Thymus (tissue), 11 donors: ENCODE measurements at regions not wholly inside any gene's neighbourhood (a gene's known extent, or its start where the extent isn't known, plus 50 kb on each side); places are given as distances from the start of the nearest gene placed in this dataset.

Source experiments
- DNase-seq, 9 donors: peaks; one replicate each; pipeline ENCODE4 v3.0.0-alpha.2; 2013; ENCODE audit warnings: low spot score in 9 of 9, low read depth in 6 of 9, missing footprints in 1 of 9
- H3K27ac ChIP-seq, 2 donors: one replicate each; pipeline ENCODE4 v1.5.1; 2013; ENCODE audit warnings: control low read depth in 1 of 2, low read depth in 1 of 2, low read length in 1 of 2, mild to moderate bottlenecking in 1 of 2, moderate library complexity in 1 of 2
- H3K27me3 ChIP-seq, 2 donors: one replicate each; pipeline ENCODE4 v1.5.1; 2013; ENCODE audit warnings: low read length in 1 of 2; ENCODE audit not compliant: control insufficient read depth in 2 of 2, insufficient read depth in 1 of 2
- H3K36me3 ChIP-seq, 2 donors: one replicate each; pipeline ENCODE4 v1.5.1; 2013; ENCODE audit warnings: low read length in 1 of 2, mild to moderate bottlenecking in 1 of 2, moderate library complexity in 1 of 2; ENCODE audit not compliant: control insufficient read depth in 2 of 2, insufficient read depth in 2 of 2
- H3K4me1 ChIP-seq, 2 donors: one replicate each; pipeline ENCODE4 v1.5.1; 2013; ENCODE audit warnings: low read length in 2 of 2; ENCODE audit not compliant: control insufficient read depth in 2 of 2, insufficient read depth in 2 of 2
- H3K4me3 ChIP-seq, 2 donors: one replicate each; pipeline ENCODE4 v1.5.1; 2013; ENCODE audit warnings: low read length in 2 of 2, control low read depth in 1 of 2, mild to moderate bottlenecking in 1 of 2
- H3K9me3 ChIP-seq, 2 donors: one replicate each; pipeline ENCODE4 v1.5.1; 2013; ENCODE audit warnings: low read length in 1 of 2, mild to moderate bottlenecking in 1 of 2; ENCODE audit not compliant: control insufficient read depth in 2 of 2, insufficient read depth in 1 of 2
- WGBS: extraction: QIAGEN DNeasy Blood & Tissue Kit; methylation state at CpG from one replicate; pipeline ENCODE4 v1.1.7; 2013; 5-methylcytosine and 5-hydroxymethylcytosine counted together
- donor health status: healthy.

GRCh38 chr1:88021529-88021928 is 662.5 kb upstream of the PKN2 start:
- no peak overlapping the region for H3K27ac ChIP-seq
- no peaks in the 10 kb centered on the region for H3K4me1 ChIP-seq
- 0% methylated on average over 1 of the region's 1 CpG for WGBS
- no peak overlapping the region for H3K4me3 ChIP-seq
- no peaks in the 10 kb centered on the region for H3K36me3 ChIP-seq
- DNase-seq = no peak
- no peaks in the 10 kb centered on the region for H3K9me3 ChIP-seq
- H3K27me3 ChIP-seq = no peaks in the 10 kb centered on the region

- DNase-seq = no peak
- 50% methylated on average over 4 of the region's 4 CpGs for WGBS
- Histone ChIP-seq H3K27me3 (no peaks in the 10 kb centered on the region), H3K4me3 (no peak overlapping the region), H3K36me3 (no peaks in the 10 kb centered on the region), H3K4me1 (no peaks in the 10 kb centered on the region), H3K27ac (no peak overlapping the region), H3K9me3 (no peaks in the 10 kb centered on the region)
These were observed 661.6 kb upstream of the PKN2 start for GRCh38 chr1:88022516-88022915.

- no peaks in the 10 kb centered on the region for H3K36me3 ChIP-seq
- no peak overlapping the region for H3K27ac ChIP-seq
- H3K27me3 ChIP-seq = no peaks in the 10 kb centered on the region
- H3K9me3 ChIP-seq = no peaks in the 10 kb centered on the region
- WGBS = 96% methylated on average over 2 of the region's 2 CpGs
- DNase-seq = no peak
- H3K4me1 ChIP-seq = no peaks in the 10 kb centered on the region
- no peak overlapping the region for H3K4me3 ChIP-seq
These were observed 654.9 kb upstream of the PKN2 start for GRCh38 chr1:88029142-88029541.

DNA sequence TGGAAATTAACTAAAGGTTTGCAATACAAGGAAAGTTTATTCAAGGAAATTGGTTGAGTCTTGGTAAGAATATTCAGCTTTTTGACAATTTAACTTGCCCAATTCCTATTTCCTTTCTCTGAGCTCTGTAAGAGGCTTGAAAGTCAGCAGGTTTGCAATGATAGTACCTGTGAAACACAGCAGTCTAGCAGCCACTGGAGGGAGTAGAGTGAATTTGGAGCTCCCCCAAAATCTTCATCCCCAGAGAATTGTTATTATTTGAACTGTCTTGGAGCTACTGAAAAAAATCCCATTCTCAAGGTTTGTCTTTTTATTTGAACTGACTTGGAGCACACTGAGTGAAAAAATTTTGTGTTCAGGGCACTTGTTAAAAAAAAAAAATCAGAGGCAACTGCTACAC is 654.2 kb upstream of the PKN2 start:
- DNase-seq = no peak
- Histone ChIP-seq H3K27me3 (no peaks in the 10 kb centered on the region), H3K36me3 (no peaks in the 10 kb centered on the region), H3K4me1 (no peaks in the 10 kb centered on the region), H3K9me3 (no peaks in the 10 kb centered on the region), H3K27ac (no peak overlapping the region), H3K4me3 (no peak overlapping the region)

- 96% methylated on average over 8 of the region's 8 CpGs for WGBS
- DNase-seq = no peak
- Histone ChIP-seq H3K27ac (no peak overlapping the region), H3K9me3 (peaks cover 0 to 10% of the 10 kb centered on the region in 2 donors), H3K27me3 (no peaks in the 10 kb centered on the region), H3K4me1 (no peaks in the 10 kb centered on the region), H3K36me3 (no peaks in the 10 kb centered on the region), H3K4me3 (no peak overlapping the region)
These were observed 648.5 kb upstream of the PKN2 start for GRCh38 chr1:88035578-88035977.

DNA sequence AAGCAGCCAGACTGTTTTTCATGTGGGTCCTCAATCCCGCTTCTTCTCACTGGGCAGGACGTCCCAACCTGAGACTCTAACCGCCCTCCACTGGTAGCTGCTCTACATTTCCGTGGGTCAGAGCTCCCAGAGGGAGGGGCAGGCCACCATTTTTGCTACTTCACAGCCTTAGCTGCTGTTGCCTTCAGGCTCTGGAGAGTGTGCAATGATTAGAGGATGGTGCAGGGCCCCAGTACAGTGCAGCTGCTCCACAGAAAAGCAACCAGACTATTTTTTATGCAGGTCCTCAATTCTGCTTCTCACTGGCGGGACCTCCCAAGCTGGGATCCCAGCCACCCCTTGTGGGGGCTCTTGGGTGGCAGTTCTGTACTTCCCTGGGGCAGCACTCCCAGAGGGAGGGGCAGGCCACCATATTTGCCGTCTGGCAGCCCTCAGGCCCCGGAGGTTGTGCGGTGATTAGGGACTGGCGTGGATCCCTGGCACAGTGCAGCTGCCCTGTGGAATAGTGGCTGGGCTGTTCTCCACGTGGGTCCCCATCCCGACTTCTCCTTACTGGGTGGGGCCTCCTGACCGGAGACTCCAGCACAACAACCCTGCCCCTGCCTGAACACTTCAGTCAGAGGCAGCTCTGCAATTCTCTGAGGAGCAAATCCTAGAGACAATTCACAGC is 647.6 kb upstream of the PKN2 start:
- Histone ChIP-seq H3K9me3 (peaks cover 0 to 10% of the 10 kb centered on the region in 2 donors), H3K4me3 (no peak overlapping the region), H3K27me3 (no peaks in the 10 kb centered on the region), H3K27ac (no peak overlapping the region), H3K36me3 (no peaks in the 10 kb centered on the region), H3K4me1 (no peaks in the 10 kb centered on the region)
- DNase-seq = no peak
- 95% methylated on average over 12 of the region's 12 CpGs for WGBS

DNA sequence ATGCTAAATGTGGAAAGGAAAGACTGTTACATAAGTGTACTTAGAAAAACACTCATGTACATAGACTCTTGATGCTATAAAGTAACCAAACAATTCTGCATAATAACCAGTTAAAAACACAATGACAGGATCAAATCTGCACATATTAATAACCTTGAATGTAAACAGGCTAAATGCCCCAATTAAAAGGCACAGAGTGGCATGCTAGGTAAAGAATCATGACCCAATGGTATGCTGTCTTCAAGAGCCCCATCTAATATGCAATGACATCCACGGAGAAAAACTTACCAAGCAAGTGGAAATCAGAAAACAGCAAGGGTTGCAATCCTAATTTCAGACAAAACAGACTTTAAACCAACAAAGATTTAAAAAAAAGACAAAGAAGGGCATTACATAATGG is 644.8 kb upstream of the PKN2 start:
- no peaks in the 10 kb centered on the region for H3K36me3 ChIP-seq
- 91% methylated on average over 1 of the region's 1 CpG for WGBS
- DNase-seq = no peak
- no peaks in the 10 kb centered on the region for H3K27me3 ChIP-seq
- H3K4me1 ChIP-seq = no peaks in the 10 kb centered on the region
- H3K4me3 ChIP-seq = no peak overlapping the region
- H3K9me3 ChIP-seq = peaks cover 0 to 10% of the 10 kb centered on the region in 2 donors
- no peak overlapping the region for H3K27ac ChIP-seq

GRCh38 chr1:88043834-88044233 is 640.2 kb upstream of the PKN2 start:
- Histone ChIP-seq H3K36me3 (no peaks in the 10 kb centered on the region), H3K4me1 (no peaks in the 10 kb centered on the region), H3K27ac (no peak overlapping the region), H3K27me3 (no peaks in the 10 kb centered on the region), H3K4me3 (no peak overlapping the region), H3K9me3 (no peaks in the 10 kb centered on the region)
- no peak for DNase-seq

GRCh38 chr1:88052167-88052566 is 631.9 kb upstream of the PKN2 start:
- H3K4me3 ChIP-seq = no peak overlapping the region
- WGBS = 91% methylated on average over 1 of the region's 1 CpG
- H3K27me3 ChIP-seq = no peaks in the 10 kb centered on the region
- no peak overlapping the region for H3K27ac ChIP-seq
- H3K9me3 ChIP-seq = no peaks in the 10 kb centered on the region
- H3K36me3 ChIP-seq = no peaks in the 10 kb centered on the region
- no peak for DNase-seq
- no peaks in the 10 kb centered on the region for H3K4me1 ChIP-seq

GRCh38 chr1:88053065-88053464 is 631.0 kb upstream of the PKN2 start:
- no peaks in the 10 kb centered on the region for H3K9me3 ChIP-seq
- WGBS = 91% methylated on average over 2 of the region's 2 CpGs
- DNase-seq = no peak
- no peak overlapping the region for H3K27ac ChIP-seq
- no peaks in the 10 kb centered on the region for H3K4me1 ChIP-seq
- H3K36me3 ChIP-seq = no peaks in the 10 kb centered on the region
- H3K4me3 ChIP-seq = no peak overlapping the region
- no peaks in the 10 kb centered on the region for H3K27me3 ChIP-seq
